ENCODE measurements at regions not wholly inside any gene's neighbourhood (a gene's known extent, or its start where the extent isn't known, plus 50 kb on each side); places are given as distances from the start of the nearest gene placed in this dataset.
"Not testable (repeated sequence)": the region's sequence is repeated elsewhere in the genome, so short reads cannot be mapped to it uniquely, and the experiment has no call there.

GRCh38 chr18:21928925-21929324 is 188.3 kb downstream of the MIB1 start:
- intact Hi-C loops (cut with micrococcal nuclease), result no loop called here

DNA sequence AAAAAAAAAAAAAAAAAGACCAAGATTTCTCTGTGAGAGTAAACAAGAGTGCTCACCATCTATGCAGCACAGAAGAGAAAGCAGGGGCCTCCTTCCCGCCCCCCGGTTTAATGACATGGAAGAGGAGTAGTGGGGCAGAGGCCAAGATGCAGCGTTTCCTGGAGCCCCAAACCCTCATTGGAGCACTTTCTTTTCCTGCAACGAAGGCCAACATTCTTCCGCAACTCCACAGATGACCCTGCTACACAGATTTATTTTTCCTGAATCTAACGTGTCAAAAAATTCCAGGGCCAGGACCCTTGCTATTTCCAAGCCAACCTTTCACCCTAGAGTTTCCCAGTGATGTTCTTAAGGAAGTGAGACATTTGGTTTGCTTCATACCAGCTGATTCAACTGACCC is 189.6 kb downstream of the MIB1 start:
- intact Hi-C loops (cut with micrococcal nuclease), result no loop called here

- intact Hi-C loops (cut with micrococcal nuclease), result no loop called here
Measured at GRCh38 chr18:21933931-21934765, 193.6 kb downstream of the MIB1 start.

GRCh38 chr18:21934766-21935015 is 194.1 kb downstream of the MIB1 start:
- intact Hi-C loops (cut with micrococcal nuclease), result no loop called here

GRCh38 chr18:21943456-21943855 is 202.9 kb downstream of the MIB1 start:
- intact Hi-C loops (cut with micrococcal nuclease), result no loop called here

- intact Hi-C loops (cut with micrococcal nuclease), result no loop called here
Measured at GRCh38 chr18:21949326-21950015, 208.9 kb downstream of the MIB1 start.

DNA sequence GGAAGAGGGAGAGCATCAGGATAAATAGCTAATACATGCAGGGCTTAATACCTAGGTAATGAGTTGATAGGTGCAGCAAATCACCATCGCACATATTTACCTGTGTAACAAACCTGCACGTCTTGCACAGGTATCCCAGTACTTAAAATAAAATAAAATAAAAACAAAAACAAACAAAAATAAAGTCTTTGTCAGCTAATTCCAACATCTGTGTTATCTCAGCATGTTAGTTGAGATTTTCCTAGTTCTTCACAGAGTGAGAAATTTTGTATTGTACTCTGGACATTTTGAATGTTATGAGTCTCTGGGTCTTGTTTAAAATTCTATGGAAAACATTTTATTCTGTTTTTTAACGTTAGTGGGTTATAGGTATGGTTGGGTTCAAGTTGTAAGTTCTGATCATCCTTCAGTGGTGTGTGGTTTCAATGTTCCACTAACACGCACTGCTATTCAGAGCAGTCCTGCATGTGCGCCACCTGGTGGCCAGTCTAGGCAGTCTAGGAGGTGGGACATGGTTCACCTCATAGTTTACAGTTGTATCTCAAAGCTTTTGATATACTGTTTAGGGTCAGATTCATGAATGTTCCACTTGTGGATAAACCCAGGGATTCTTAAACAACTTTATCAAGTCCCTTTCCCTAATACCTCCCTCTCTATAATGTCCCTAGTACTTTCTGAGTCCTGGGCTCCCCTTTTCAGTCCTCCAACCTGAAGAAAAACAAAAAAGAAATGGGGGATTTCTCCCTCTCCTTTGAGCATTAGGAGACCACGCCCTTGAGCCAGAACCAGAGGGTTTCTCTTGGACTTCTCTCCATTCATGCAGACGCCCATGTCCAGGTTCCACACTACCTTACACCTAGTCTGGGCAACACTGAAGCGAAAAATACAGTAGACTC is 213.4 kb upstream of the GATA6 start:
- intact Hi-C loops (cut with micrococcal nuclease), result loop anchor here (1.0 to 5.0 kb wide), 6 partner anchors 44 to 761 kb away; no protein-coding TSS in a partner anchor

- intact Hi-C loops (cut with micrococcal nuclease), result loop anchor here (5.0 kb wide), 2 partner anchors 46 to 366 kb away; no protein-coding TSS in a partner anchor
Measured at GRCh38 chr18:21958263-21958662, 211.1 kb upstream of the GATA6 start.

DNA sequence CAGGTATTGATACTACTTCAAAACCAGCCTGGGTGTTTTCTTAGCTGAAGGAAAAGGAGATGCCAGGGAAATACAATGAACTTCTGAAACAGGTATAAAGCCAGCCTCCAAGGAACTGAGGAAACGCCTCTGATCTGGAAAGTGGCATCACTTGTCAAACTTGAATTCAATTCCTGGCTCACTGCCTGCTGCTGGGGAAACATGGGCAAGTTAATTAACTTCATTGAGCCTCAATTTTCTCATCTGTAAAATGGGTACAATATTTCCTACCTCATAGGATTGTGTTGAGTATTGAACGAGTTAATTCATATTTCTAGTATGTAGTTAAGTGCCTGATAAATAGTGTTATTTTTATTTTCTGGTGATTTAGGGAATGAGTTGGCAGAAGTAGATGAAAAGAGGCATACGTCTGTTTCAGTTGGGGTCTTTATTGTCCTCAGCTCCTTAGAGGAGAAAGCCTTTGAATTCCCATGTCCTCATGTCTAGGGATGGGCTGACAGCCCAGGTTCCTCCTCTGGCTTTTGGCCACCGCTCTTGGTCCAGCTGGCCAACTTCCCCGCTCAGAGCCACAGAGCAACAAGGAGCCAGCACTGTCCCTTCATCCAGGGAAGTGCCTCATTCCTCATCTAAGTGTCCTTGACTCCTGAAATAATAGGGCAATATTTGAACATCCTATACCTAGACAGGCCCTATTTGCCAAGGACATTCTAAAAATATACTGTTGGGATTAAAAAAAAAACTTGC is 210.5 kb upstream of the GATA6 start:
- intact Hi-C loops (cut with micrococcal nuclease), result loop anchor here (5.0 kb wide), 2 partner anchors 47 to 367 kb away; no protein-coding TSS in a partner anchor

DNA sequence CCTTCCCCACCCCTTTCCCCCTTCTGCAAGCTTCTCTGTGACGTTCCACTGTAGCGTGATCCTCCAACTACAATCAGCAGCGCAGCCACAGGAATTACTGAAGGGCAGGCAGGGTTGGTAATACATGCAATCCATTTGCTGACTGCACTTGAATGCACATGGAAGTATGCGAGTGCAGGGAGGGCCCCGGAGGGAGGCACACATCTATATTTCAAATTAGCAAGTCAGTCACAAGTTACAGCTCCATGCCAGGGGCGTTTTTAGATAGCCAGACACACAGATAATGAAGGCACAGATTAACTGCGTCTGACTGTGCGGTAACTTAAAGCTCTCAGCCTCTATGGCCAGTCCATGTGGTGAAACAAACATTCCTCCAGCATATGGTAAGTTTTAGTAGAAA is 209.2 kb upstream of the GATA6 start:
- intact Hi-C loops (cut with micrococcal nuclease), result no loop called here

DNA sequence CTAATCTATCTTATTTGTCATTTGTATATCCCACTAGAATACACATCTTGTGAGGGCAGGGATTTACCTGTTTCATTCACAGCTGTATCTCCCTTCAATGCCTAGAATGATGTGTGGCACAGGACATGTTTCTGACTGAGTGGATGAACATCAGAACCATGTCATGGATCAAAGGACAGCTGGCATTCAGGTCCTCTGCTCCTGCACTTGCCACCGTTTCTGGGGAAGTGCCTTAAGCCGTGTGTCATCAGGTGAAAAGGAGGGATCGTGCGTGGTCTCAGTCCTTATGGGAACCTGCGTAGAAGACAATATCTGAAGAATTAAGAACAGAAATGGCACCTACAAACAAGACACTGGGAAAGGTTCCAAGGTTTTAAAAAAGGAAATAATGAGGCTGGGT is 206.1 kb upstream of the GATA6 start:
- intact Hi-C loops (cut with micrococcal nuclease), result no loop called here

- intact Hi-C loops (cut with micrococcal nuclease), result no loop called here
Measured at GRCh38 chr18:21968338-21968737, 201.1 kb upstream of the GATA6 start.

DNA sequence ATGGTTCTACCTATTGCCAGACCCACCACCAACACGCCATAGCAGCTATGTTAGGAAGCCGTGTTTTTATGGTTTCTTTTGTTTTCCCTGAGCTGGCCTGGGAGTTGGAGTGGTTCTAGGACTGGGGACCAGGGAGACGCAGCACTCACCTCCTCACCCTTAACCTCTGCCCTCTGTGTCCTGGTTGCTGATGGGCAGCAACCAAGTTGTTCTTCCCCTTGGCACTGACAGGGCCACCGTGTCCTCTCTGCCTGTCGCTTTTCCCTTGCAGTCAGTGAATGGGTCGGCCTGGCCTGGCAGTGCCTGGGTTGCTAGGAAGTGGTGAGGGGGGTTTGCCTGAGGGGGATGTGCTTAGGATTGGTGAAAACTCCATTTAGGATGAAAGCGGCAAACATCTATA is 197.1 kb upstream of the GATA6 start:
- intact Hi-C loops (cut with micrococcal nuclease), result no loop called here

GRCh38 chr18:21975954-21976353 is 193.4 kb upstream of the GATA6 start:
- intact Hi-C loops (cut with micrococcal nuclease), result not testable (repeated sequence)

DNA sequence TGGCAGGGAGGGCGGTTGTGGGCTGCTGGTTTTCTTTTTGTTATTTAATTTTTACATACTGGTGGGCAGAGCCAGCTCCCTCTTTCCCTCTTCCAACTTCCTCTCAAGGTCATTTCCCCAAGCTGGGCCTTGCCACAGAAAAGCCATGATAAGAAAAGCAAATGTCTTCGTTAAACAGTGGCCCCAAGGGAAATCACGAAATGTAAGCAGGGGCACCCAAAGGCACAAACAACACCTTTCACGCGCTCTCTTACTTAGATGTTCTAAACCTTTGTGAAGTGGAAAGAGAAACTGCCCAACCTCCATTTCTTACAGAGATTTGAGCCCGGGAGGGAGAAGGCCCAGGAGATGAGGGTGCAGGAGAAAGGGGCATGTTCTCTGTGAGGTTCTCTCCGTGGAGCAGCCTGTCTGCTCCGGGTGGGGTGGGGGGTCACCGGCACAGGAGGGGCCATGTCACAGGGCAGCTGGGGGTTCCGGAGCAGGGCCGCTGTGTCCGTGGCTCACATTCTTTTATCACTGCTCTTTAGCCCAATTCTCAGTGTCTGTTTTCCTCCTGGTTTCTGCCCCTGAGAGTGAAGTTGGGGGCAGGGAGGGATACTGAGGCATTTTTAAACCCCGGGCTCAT is 190.7 kb upstream of the GATA6 start:
- intact Hi-C loops (cut with micrococcal nuclease), result no loop called here

DNA sequence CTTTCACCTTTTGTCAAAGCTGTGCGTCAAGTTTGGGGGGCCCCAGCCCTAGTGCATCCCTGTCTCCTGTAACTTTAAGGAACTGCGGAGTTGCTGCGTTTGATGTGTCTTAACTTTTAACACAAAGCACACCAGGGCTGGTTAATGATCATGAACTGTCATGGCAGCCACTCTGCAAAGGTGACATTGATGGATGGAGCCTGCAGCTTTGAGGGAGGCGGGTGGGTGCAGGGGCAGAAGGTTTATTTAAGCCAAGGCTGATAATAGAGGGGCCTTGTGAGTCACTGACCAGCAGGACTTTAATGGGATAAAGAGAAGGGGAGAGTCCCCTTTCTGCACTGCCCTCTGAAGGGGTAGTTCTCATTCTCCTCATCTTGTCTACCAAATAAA is 190.2 kb upstream of the GATA6 start:
- intact Hi-C loops (cut with micrococcal nuclease), result no loop called here

- intact Hi-C loops (cut with micrococcal nuclease), result no loop called here
Measured at GRCh38 chr18:21979759-21980158, 189.6 kb upstream of the GATA6 start.

- intact Hi-C loops (cut with micrococcal nuclease), result no loop called here
Measured at GRCh38 chr18:21980744-21981143, 188.6 kb upstream of the GATA6 start.

- intact Hi-C loops (cut with micrococcal nuclease), result not testable (repeated sequence)
Measured at GRCh38 chr18:21981489-21981888, 187.9 kb upstream of the GATA6 start.

DNA sequence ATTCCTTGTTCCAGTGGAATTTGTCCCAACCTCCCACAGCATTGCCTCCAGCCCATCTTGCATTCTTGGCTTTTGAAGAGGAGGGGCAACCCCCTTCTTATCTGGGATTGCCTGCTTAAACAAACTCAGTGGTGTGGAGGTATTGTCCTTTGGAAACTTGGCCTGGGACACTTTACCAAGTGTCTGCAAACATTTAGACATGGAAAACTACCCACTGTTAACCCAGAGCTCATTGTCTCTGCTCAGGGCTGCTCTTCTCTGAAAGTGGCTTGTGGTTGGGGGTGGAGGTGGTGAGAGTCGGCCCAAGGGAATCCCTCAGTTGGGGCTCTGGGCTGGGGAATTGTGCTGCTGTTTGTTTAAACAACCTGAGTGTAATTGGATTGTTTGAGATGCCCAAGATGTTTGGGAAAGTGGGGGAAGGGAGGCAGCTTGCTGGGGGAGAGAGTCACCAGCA is 178.3 kb upstream of the GATA6 start:
- intact Hi-C loops (cut with micrococcal nuclease), result no loop called here

- intact Hi-C loops (cut with micrococcal nuclease), result no loop called here
Measured at GRCh38 chr18:21991886-21992285, 177.5 kb upstream of the GATA6 start.
